Progenitor cell of endocrine pancreas (in vitro differentiated cells): ENCODE measurements at regions not wholly inside any gene's neighbourhood (a gene's known extent, or its start where the extent isn't known, plus 50 kb on each side); places are given as distances from the start of the nearest gene placed in this dataset.

Experiments used
- DNase-seq: peaks from one replicate; pipeline ENCODE4 v3.0.0; 2021; ENCODE audit warnings: low spot score; ENCODE audit not compliant: unreplicated experiment
- H3K27ac Mint-ChIP-seq: 2 replicates; pipeline ENCODE4 v1.8.0; 2021; ENCODE audit warnings: mild to moderate bottlenecking, moderate library complexity, mixed read lengths
- H3K27me3 Mint-ChIP-seq: 2 replicates; pipeline ENCODE4 v1.8.0; 2021; ENCODE audit warnings: mixed read lengths
- H3K36me3 Mint-ChIP-seq: 2 replicates; pipeline ENCODE4 v1.8.0; 2022; ENCODE audit warnings: mixed read lengths; ENCODE audit not compliant: insufficient read depth
- H3K4me1 Mint-ChIP-seq: 2 replicates; pipeline ENCODE4 v1.8.0; 2021; ENCODE audit warnings: low read depth, mixed read lengths
- H3K4me3 Mint-ChIP-seq: 2 replicates; pipeline ENCODE4 v1.8.0; 2021; ENCODE audit warnings: low read depth, mild to moderate bottlenecking, moderate library complexity, mixed read lengths
- H3K9me3 Mint-ChIP-seq: 2 replicates; pipeline ENCODE4 v1.8.0; 2021; ENCODE audit warnings: low read depth, mixed read lengths
- TF ChIP-seq, protein P1 (sequence below): fragments of 200-600 bp; sonication (generic); IDR thresholded peaks from one replicate; pipeline ENCODE4 v1.5.0; 2021; ENCODE audit warnings: antibody characterized with exemption, mild to moderate bottlenecking; ENCODE audit not compliant: unreplicated experiment

- Mint-ChIP-seq H3K4me1 (peaks cover 17% of the 10 kb centered on the region), H3K36me3 (no peaks in the 10 kb centered on the region), H3K9me3 (peaks cover 8% of the 10 kb centered on the region), H3K4me3 (no peak overlapping the region), H3K27me3 (peaks cover 4% of the 10 kb centered on the region), H3K27ac (peak overlapping the region; percentile 84)
- TF ChIP-seq, protein P1, sequence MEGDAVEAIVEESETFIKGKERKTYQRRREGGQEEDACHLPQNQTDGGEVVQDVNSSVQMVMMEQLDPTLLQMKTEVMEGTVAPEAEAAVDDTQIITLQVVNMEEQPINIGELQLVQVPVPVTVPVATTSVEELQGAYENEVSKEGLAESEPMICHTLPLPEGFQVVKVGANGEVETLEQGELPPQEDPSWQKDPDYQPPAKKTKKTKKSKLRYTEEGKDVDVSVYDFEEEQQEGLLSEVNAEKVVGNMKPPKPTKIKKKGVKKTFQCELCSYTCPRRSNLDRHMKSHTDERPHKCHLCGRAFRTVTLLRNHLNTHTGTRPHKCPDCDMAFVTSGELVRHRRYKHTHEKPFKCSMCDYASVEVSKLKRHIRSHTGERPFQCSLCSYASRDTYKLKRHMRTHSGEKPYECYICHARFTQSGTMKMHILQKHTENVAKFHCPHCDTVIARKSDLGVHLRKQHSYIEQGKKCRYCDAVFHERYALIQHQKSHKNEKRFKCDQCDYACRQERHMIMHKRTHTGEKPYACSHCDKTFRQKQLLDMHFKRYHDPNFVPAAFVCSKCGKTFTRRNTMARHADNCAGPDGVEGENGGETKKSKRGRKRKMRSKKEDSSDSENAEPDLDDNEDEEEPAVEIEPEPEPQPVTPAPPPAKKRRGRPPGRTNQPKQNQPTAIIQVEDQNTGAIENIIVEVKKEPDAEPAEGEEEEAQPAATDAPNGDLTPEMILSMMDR = no peak
- no peak for DNase-seq
Measured at GRCh38 chr18:22282311-22283115, 113.1 kb downstream of the GATA6 start.

- H3K9me3 Mint-ChIP-seq = peaks cover 8% of the 10 kb centered on the region
- H3K4me3 Mint-ChIP-seq = no peak overlapping the region
- H3K36me3 Mint-ChIP-seq = no peaks in the 10 kb centered on the region
- no peak for DNase-seq
- H3K4me1 Mint-ChIP-seq = peaks cover 17% of the 10 kb centered on the region
- no peak overlapping the region for H3K27ac Mint-ChIP-seq
- H3K27me3 Mint-ChIP-seq = peaks cover 2% of the 10 kb centered on the region
- TF ChIP-seq, protein P1 = no peak
Measured at GRCh38 chr18:22280453-22280750, 111.0 kb downstream of the GATA6 start.

GRCh38 chr18:22279741-22280452 is 110.5 kb downstream of the GATA6 start:
- H3K36me3 Mint-ChIP-seq = no peaks in the 10 kb centered on the region
- TF ChIP-seq, protein P1 = no peak
- no peaks in the 10 kb centered on the region for H3K27me3 Mint-ChIP-seq
- no peak overlapping the region for H3K27ac Mint-ChIP-seq
- peaks cover 8% of the 10 kb centered on the region for H3K9me3 Mint-ChIP-seq
- H3K4me3 Mint-ChIP-seq = no peak overlapping the region
- DNase-seq = no peak
- H3K4me1 Mint-ChIP-seq = peaks cover 17% of the 10 kb centered on the region

GRCh38 chr18:22278798-22279197 is 109.4 kb downstream of the GATA6 start:
- no peaks in the 10 kb centered on the region for H3K36me3 Mint-ChIP-seq
- no peak overlapping the region for H3K27ac Mint-ChIP-seq

DNA sequence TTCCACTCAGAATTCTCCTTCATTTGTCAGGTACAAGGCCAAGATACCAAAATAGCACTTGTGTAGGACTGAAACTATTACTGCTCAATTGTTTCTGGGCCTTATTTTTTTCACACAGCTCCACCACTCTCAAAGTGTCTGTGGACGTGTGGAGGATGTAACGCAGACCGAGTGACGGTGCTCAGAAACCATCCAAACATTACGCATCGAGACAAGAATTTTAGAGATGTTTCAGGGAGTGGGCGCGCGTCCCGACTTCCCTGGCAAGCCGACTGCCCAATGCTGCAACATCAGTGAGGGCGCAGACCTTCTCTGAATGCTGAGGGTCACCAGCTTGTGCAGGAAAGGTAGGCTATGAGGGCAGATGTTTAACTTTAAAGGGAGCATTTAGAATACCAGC is 108.4 kb downstream of the GATA6 start:
- DNase-seq = no peak
- Mint-ChIP-seq H3K27ac (no peak overlapping the region), H3K27me3 (peaks cover 10% of the 10 kb centered on the region), H3K4me1 (peaks cover 8% of the 10 kb centered on the region), H3K4me3 (no peak overlapping the region), H3K9me3 (peaks cover 5% of the 10 kb centered on the region), H3K36me3 (no peaks in the 10 kb centered on the region)
- TF ChIP-seq, protein P1 = no peak

More at GRCh38 chr18:22278798-22279197, 109.4 kb downstream of the GATA6 start:
- H3K9me3 Mint-ChIP-seq = peaks cover 10% of the 10 kb centered on the region
- H3K4me3 Mint-ChIP-seq = no peak overlapping the region
- TF ChIP-seq, protein P1 = no peak
- DNase-seq = no peak
- H3K4me1 Mint-ChIP-seq = peaks cover 17% of the 10 kb centered on the region
- H3K27me3 Mint-ChIP-seq = peaks cover 6% of the 10 kb centered on the region
